ENCODE measurements at regions not wholly inside any gene's neighbourhood (a gene's known extent, or its start where the extent isn't known, plus 50 kb on each side); places are given as distances from the start of the nearest gene placed in this dataset.

- TF ChIP-seq CTCF (IDR thresholded peaks at IDR 0.05; ENCODE audit: insufficient read depth in 1 of 2, low read depth in 1 of 2, low read length in 1 of 2, severe bottlenecking in 1 of 2, unreplicated experiment in 1 of 2): no peak
- Mint-ChIP-seq H3K4me1 (ENCODE audit: low read depth, unreplicated experiment) (no peaks in the 10 kb centered on the region), H3K9me3 (ENCODE audit: unreplicated experiment) (no peaks in the 10 kb centered on the region), H3K27ac (ENCODE audit: unreplicated experiment) (no peak overlapping the region), H3K4me3 (ENCODE audit: unreplicated experiment) (no peak overlapping the region), H3K27me3 (ENCODE audit: insufficient read depth, unreplicated experiment) (peaks cover 24% of the 10 kb centered on the region), H3K36me3 (ENCODE audit: insufficient read depth, unreplicated experiment) (no peaks in the 10 kb centered on the region)
- ChIA-PET POLR2A (no interaction called here), CTCF (no interaction called here)
- DNase-seq: no peak
- Histone ChIP-seq H3K4me1 (no peaks in the 10 kb centered on the region), H3K4me3 (ENCODE audit: low read depth, low read length) (no peak overlapping the region), H3K9me3 (no peaks in the 10 kb centered on the region), H3K36me3 (ENCODE audit: control insufficient read depth, insufficient read depth, low read length) (no peaks in the 10 kb centered on the region), H3K27me3 (replicated peaks; ENCODE audit: control insufficient read depth, insufficient read depth, low read length) (no peaks in the 10 kb centered on the region)
- intact Hi-C loops (cut with micrococcal nuclease; ENCODE audit: unreplicated experiment): no loop called here
- no TSS peak for BruUV-seq (replicated peaks)
Measured at GRCh38 chr16:86304868-86305267, 205.5 kb upstream of the FOXF1 start.

- Histone ChIP-seq H3K27me3 (replicated peaks; ENCODE audit: control insufficient read depth, insufficient read depth, low read length) (no peaks in the 10 kb centered on the region), H3K4me3 (ENCODE audit: low read depth, low read length) (no peak overlapping the region), H3K9me3 (no peaks in the 10 kb centered on the region), H3K4me1 (no peaks in the 10 kb centered on the region), H3K36me3 (ENCODE audit: control insufficient read depth, insufficient read depth, low read length) (no peaks in the 10 kb centered on the region)
- DNase-seq: no peak
- Mint-ChIP-seq H3K27ac (ENCODE audit: unreplicated experiment) (no peak overlapping the region), H3K4me3 (ENCODE audit: unreplicated experiment) (no peak overlapping the region), H3K9me3 (ENCODE audit: unreplicated experiment) (no peaks in the 10 kb centered on the region), H3K4me1 (ENCODE audit: low read depth, unreplicated experiment) (no peaks in the 10 kb centered on the region), H3K36me3 (ENCODE audit: insufficient read depth, unreplicated experiment) (no peaks in the 10 kb centered on the region), H3K27me3 (ENCODE audit: insufficient read depth, unreplicated experiment) (peaks cover 24% of the 10 kb centered on the region)
- intact Hi-C loops (cut with micrococcal nuclease; ENCODE audit: unreplicated experiment): no loop called here
- no peak for TF ChIP-seq CTCF (IDR thresholded peaks at IDR 0.05; ENCODE audit: insufficient read depth in 1 of 2, low read depth in 1 of 2, low read length in 1 of 2, severe bottlenecking in 1 of 2, unreplicated experiment in 1 of 2)
- ChIA-PET CTCF (no interaction called here), POLR2A (no interaction called here)
- no TSS peak for BruUV-seq (replicated peaks)
Measured at GRCh38 chr16:86305440-86305839, 204.9 kb upstream of the FOXF1 start.

- H3K27me3 Mint-ChIP-seq (ENCODE audit: insufficient read depth, unreplicated experiment): peaks cover 25% of the 10 kb centered on the region
- ChIA-PET CTCF (no interaction called here), POLR2A (no interaction called here)
- H3K36me3 Mint-ChIP-seq (ENCODE audit: insufficient read depth, unreplicated experiment): no peaks in the 10 kb centered on the region
- H3K4me3 ChIP-seq (ENCODE audit: low read depth, low read length): no peak overlapping the region
- no peak for TF ChIP-seq CTCF (IDR thresholded peaks at IDR 0.05; ENCODE audit: insufficient read depth in 1 of 2, low read depth in 1 of 2, low read length in 1 of 2, severe bottlenecking in 1 of 2, unreplicated experiment in 1 of 2)
- H3K27ac Mint-ChIP-seq (ENCODE audit: unreplicated experiment): no peak overlapping the region
- no peaks in the 10 kb centered on the region for H3K4me1 ChIP-seq
- H3K36me3 ChIP-seq (ENCODE audit: control insufficient read depth, insufficient read depth, low read length): no peaks in the 10 kb centered on the region
- no peaks in the 10 kb centered on the region for H3K9me3 Mint-ChIP-seq (ENCODE audit: unreplicated experiment)
- no TSS peak for BruUV-seq (replicated peaks)
- H3K4me1 Mint-ChIP-seq (ENCODE audit: low read depth, unreplicated experiment): no peaks in the 10 kb centered on the region
- intact Hi-C loops (cut with micrococcal nuclease; ENCODE audit: unreplicated experiment): no loop called here
- no peak for DNase-seq
- no peaks in the 10 kb centered on the region for H3K9me3 ChIP-seq
- no peak overlapping the region for H3K4me3 Mint-ChIP-seq (ENCODE audit: unreplicated experiment)
- H3K27me3 ChIP-seq (replicated peaks; ENCODE audit: control insufficient read depth, insufficient read depth, low read length): no peaks in the 10 kb centered on the region; the same call in 1 of the 2 replicates
Measured at GRCh38 chr16:86306011-86306644, 204.2 kb upstream of the FOXF1 start.
